ENCODE measurements at regions not wholly inside any gene's neighbourhood (a gene's known extent, or its start where the extent isn't known, plus 50 kb on each side); places are given as distances from the start of the nearest gene placed in this dataset.

- Histone ChIP-seq H3K27me3 (ENCODE audit: low read length) (no peaks in the 10 kb centered on the region), H3K4me3 (ENCODE audit: insufficient read depth, low read length, poor library complexity, severe bottlenecking) (no peak overlapping the region), H4K20me1 (ENCODE audit: low read depth, low read length) (no peaks in the 10 kb centered on the region), H3K9ac (ENCODE audit: low read length) (no peak overlapping the region), H3K9me2 (replicated peaks; ENCODE audit: insufficient read depth, low read length) (no peaks in the 10 kb centered on the region), H3K9me3 (ENCODE audit: insufficient read depth, low read length) (no peaks in the 10 kb centered on the region), H3F3A (ENCODE audit: insufficient read depth) (no peaks in the 10 kb centered on the region), H2AFZ (ENCODE audit: low read depth, low read length, severe bottlenecking) (no peak overlapping the region), H3K36me3 (ENCODE audit: low read length) (no peaks in the 10 kb centered on the region), H3K4me2 (ENCODE audit: low read depth, low read length, poor library complexity, severe bottlenecking) (no peak overlapping the region), H3K79me2 (ENCODE audit: insufficient read depth, low read length) (no peaks in the 10 kb centered on the region), H3K27ac (ENCODE audit: low read depth, low read length) (no peak overlapping the region)
- TF ChIP-seq EZH2phosphoT487 (conservative IDR thresholded peaks at IDR 0.05; ENCODE audit: low read length) (no peak), CTCF (IDR thresholded peaks at IDR 0.05; ENCODE audit: insufficient read depth, low read length, poor library complexity, severe bottlenecking) (no peak)
Observed at GRCh38 chr14:55910601-55911243, 207.5 kb upstream of the PELI2 start.

GRCh38 chr14:55911776-55912175 is 206.4 kb upstream of the PELI2 start:
- H4K20me1 ChIP-seq (ENCODE audit: low read depth, low read length) = no peaks in the 10 kb centered on the region
- no peak for TF ChIP-seq CTCF (IDR thresholded peaks at IDR 0.05; ENCODE audit: insufficient read depth, low read length, poor library complexity, severe bottlenecking)
- TF ChIP-seq EZH2phosphoT487 (conservative IDR thresholded peaks at IDR 0.05; ENCODE audit: low read length) = no peak
- no peak overlapping the region for H2AFZ ChIP-seq (ENCODE audit: low read depth, low read length, severe bottlenecking)
- no peaks in the 10 kb centered on the region for H3K9me3 ChIP-seq (ENCODE audit: insufficient read depth, low read length)
- no peak overlapping the region for H3K27ac ChIP-seq (ENCODE audit: low read depth, low read length)
- H3K27me3 ChIP-seq (ENCODE audit: low read length) = no peaks in the 10 kb centered on the region
- H3K79me2 ChIP-seq (ENCODE audit: insufficient read depth, low read length) = no peaks in the 10 kb centered on the region
- no peak overlapping the region for H3K4me3 ChIP-seq (ENCODE audit: insufficient read depth, low read length, poor library complexity, severe bottlenecking)
- no peaks in the 10 kb centered on the region for H3K9me2 ChIP-seq (replicated peaks; ENCODE audit: insufficient read depth, low read length)
- no peaks in the 10 kb centered on the region for H3K36me3 ChIP-seq (ENCODE audit: low read length)
- H3K9ac ChIP-seq (ENCODE audit: low read length) = no peak overlapping the region
- no peaks in the 10 kb centered on the region for H3F3A ChIP-seq (ENCODE audit: insufficient read depth)
- H3K4me2 ChIP-seq (ENCODE audit: low read depth, low read length, poor library complexity, severe bottlenecking) = no peak overlapping the region

- H3K27ac ChIP-seq (ENCODE audit: low read depth, low read length) = no peak overlapping the region
- H3K9ac ChIP-seq (ENCODE audit: low read length) = no peak overlapping the region
- no peaks in the 10 kb centered on the region for H4K20me1 ChIP-seq (ENCODE audit: low read depth, low read length)
- TF ChIP-seq CTCF (IDR thresholded peaks at IDR 0.05; ENCODE audit: insufficient read depth, low read length, poor library complexity, severe bottlenecking) (no peak), EZH2phosphoT487 (conservative IDR thresholded peaks at IDR 0.05; ENCODE audit: low read length) (no peak)
- no peaks in the 10 kb centered on the region for H3K36me3 ChIP-seq (ENCODE audit: low read length)
- H3K4me2 ChIP-seq (ENCODE audit: low read depth, low read length, poor library complexity, severe bottlenecking) = no peak overlapping the region
- H3F3A ChIP-seq (ENCODE audit: insufficient read depth) = no peaks in the 10 kb centered on the region
- H2AFZ ChIP-seq (ENCODE audit: low read depth, low read length, severe bottlenecking) = no peak overlapping the region
- no peaks in the 10 kb centered on the region for H3K27me3 ChIP-seq (ENCODE audit: low read length)
- no peak overlapping the region for H3K4me3 ChIP-seq (ENCODE audit: insufficient read depth, low read length, poor library complexity, severe bottlenecking)
- no peaks in the 10 kb centered on the region for H3K9me3 ChIP-seq (ENCODE audit: insufficient read depth, low read length)
- no peaks in the 10 kb centered on the region for H3K9me2 ChIP-seq (replicated peaks; ENCODE audit: insufficient read depth, low read length)
- H3K79me2 ChIP-seq (ENCODE audit: insufficient read depth, low read length) = no peaks in the 10 kb centered on the region
Observed at GRCh38 chr14:55912344-55912743, 205.9 kb upstream of the PELI2 start.
